ENCODE measurements at regions not wholly inside any gene's neighbourhood (a gene's known extent, or its start where the extent isn't known, plus 50 kb on each side); places are given as distances from the start of the nearest gene placed in this dataset.

GRCh38 chr20:55252521-55252920, 752.8 kb downstream of the CBLN4 start:
- ATAC-seq, result no peak

GRCh38 chr20:55251170-55251569, 754.1 kb downstream of the CBLN4 start:
- no peak for ATAC-seq

More at GRCh38 chr20:55252521-55252920, 752.8 kb downstream of the CBLN4 start:
- TF ChIP-seq BACH2 (CRISPR knock-in tag; IDR thresholded peaks at IDR 0.05; ENCODE audit: borderline replicate concordance) (no peak), TOX (CRISPR knock-in tag; IDR thresholded peaks at IDR 0.05; ENCODE audit: borderline replicate concordance) (no peak), ZC3H10 (CRISPR knock-in tag; IDR thresholded peaks at IDR 0.05) (no peak), ZFP30 (CRISPR knock-in tag; IDR thresholded peaks at IDR 0.05) (no peak), CSRNP3 (CRISPR knock-in tag; IDR thresholded peaks at IDR 0.05) (no peak), ZNF565 (CRISPR knock-in tag; conservative IDR thresholded peaks at IDR 0.05; ENCODE audit: low read depth) (no peak), PPARA (CRISPR knock-in tag; IDR thresholded peaks at IDR 0.05; ENCODE audit: borderline replicate concordance) (no peak), GLIS3 (CRISPR knock-in tag; IDR thresholded peaks at IDR 0.05) (no peak)

More at GRCh38 chr20:55251170-55251569, 754.1 kb downstream of the CBLN4 start:
- TF ChIP-seq ZFP3 (CRISPR knock-in tag; IDR thresholded peaks at IDR 0.05) (no peak), ZC3H10 (CRISPR knock-in tag; IDR thresholded peaks at IDR 0.05) (no peak), RARB (CRISPR knock-in tag; IDR thresholded peaks at IDR 0.05) (no peak), ZNF8 (CRISPR knock-in tag; IDR thresholded peaks at IDR 0.05) (no peak), ISL1 (CRISPR knock-in tag; IDR thresholded peaks at IDR 0.05) (no peak), PATZ1 (CRISPR knock-in tag; IDR thresholded peaks at IDR 0.05; ENCODE audit: borderline replicate concordance) (no peak), OSR1 (CRISPR knock-in tag; IDR thresholded peaks at IDR 0.05) (no peak), CSRNP3 (CRISPR knock-in tag; IDR thresholded peaks at IDR 0.05) (no peak), ZNF70 (CRISPR knock-in tag; IDR thresholded peaks at IDR 0.05) (no peak), SNAI2 (CRISPR knock-in tag; IDR thresholded peaks at IDR 0.05) (no peak), ZNF565 (CRISPR knock-in tag; conservative IDR thresholded peaks at IDR 0.05; ENCODE audit: low read depth) (no peak), ARNTL (CRISPR knock-in tag; IDR thresholded peaks at IDR 0.05; ENCODE audit: borderline replicate concordance, low read depth) (no peak), CREB5 (CRISPR knock-in tag; IDR thresholded peaks at IDR 0.05; ENCODE audit: low read depth) (no peak), TCF4 (CRISPR knock-in tag; IDR thresholded peaks at IDR 0.05; ENCODE audit: borderline replicate concordance) (no peak), ZFP30 (CRISPR knock-in tag; IDR thresholded peaks at IDR 0.05) (no peak), GLIS3 (CRISPR knock-in tag; IDR thresholded peaks at IDR 0.05) (no peak), POU6F1 (CRISPR knock-in tag; IDR thresholded peaks at IDR 0.05; ENCODE audit: borderline replicate concordance, low read depth) (no peak)

Data from SK-N-SH treated with all-trans-retinoic acid at 6 μM for 48 hours (cell line).